Suprapubic skin (tissue), 3 donors: ENCODE measurements at regions not wholly inside any gene's neighbourhood (a gene's known extent, or its start where the extent isn't known, plus 50 kb on each side); places are given as distances from the start of the nearest gene placed in this dataset.

ENCODE experiments used
- CTCF ChIP-seq, 2 donors: fragments of 200-600 bp in 1 of 2; fragments of 450-650 bp in 1 of 2; sonication (generic) in 1 of 2; IDR thresholded peaks; one replicate each; pipeline ENCODE4 v1.5.1; 2016 to 2019; ENCODE audit warnings: antibody characterized with exemption in 2 of 2, mild to moderate bottlenecking in 1 of 2, moderate library complexity in 1 of 2
- EP300 ChIP-seq: sonication (generic); formaldehyde crosslinking; IDR thresholded peaks from one replicate; pipeline ENCODE4 v1.6.1; 2017; ENCODE audit warnings: antibody characterized with exemption
- POLR2A ChIP-seq, 2 donors: fragments of 450-650 bp; IDR thresholded peaks; one replicate each; pipeline ENCODE4 v1.6.1; 2017; ENCODE audit warnings: antibody characterized with exemption in 2 of 2, mild to moderate bottlenecking in 2 of 2, moderate library complexity in 2 of 2

- no peak for TF ChIP-seq POLR2A (IDR thresholded peaks at IDR 0.05)
- no peak for TF ChIP-seq CTCF (IDR thresholded peaks at IDR 0.05)
- no peak for TF ChIP-seq EP300
Measured at GRCh38 chr2:185404578-185404977, 334.0 kb upstream of the FSIP2 start.
